ENCODE measurements at regions not wholly inside any gene's neighbourhood (a gene's known extent, or its start where the extent isn't known, plus 50 kb on each side); places are given as distances from the start of the nearest gene placed in this dataset.

DNA sequence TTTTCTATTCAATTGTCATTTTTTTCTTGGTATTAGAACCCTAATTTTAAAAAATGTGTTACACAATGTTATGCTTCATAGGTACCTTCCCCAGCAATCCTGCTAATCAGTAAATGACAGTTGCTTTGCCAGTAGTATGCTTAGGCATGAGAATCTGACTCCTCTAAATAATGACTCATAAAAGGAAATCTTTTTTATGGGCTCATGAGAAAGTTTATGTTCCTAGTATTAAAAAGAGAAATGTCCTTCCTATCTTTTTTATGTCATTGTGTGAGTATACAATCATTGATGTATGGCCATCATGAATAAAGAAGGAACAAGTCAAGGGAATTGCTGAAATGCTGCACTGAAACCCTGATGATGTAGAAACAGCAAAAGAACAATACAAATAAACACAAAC, 1237.7 kb upstream of the PCDH20 start:
- H3K4me3 Mint-ChIP-seq = no peak overlapping the region
- H3K36me3 Mint-ChIP-seq (ENCODE audit: insufficient read depth in 1 of 3, low read depth in 3 of 3) = no peaks in the 10 kb centered on the region
- TF ChIP-seq, protein P1, sequence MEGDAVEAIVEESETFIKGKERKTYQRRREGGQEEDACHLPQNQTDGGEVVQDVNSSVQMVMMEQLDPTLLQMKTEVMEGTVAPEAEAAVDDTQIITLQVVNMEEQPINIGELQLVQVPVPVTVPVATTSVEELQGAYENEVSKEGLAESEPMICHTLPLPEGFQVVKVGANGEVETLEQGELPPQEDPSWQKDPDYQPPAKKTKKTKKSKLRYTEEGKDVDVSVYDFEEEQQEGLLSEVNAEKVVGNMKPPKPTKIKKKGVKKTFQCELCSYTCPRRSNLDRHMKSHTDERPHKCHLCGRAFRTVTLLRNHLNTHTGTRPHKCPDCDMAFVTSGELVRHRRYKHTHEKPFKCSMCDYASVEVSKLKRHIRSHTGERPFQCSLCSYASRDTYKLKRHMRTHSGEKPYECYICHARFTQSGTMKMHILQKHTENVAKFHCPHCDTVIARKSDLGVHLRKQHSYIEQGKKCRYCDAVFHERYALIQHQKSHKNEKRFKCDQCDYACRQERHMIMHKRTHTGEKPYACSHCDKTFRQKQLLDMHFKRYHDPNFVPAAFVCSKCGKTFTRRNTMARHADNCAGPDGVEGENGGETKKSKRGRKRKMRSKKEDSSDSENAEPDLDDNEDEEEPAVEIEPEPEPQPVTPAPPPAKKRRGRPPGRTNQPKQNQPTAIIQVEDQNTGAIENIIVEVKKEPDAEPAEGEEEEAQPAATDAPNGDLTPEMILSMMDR (conservative IDR thresholded peaks at IDR 0.05) = no peak

More for the DNA sequence above, 1237.7 kb upstream of the PCDH20 start:
- Histone ChIP-seq H3K4ac (ENCODE audit: low read depth, low read length) (no peak overlapping the region), H2BK15ac (ENCODE audit: low read depth, low read length) (no peak overlapping the region), H3K4me2 (ENCODE audit: insufficient read depth, insufficient read length, low read length) (no peak overlapping the region), H3K4me1 (ENCODE audit: insufficient read depth, low read length) (no peaks in the 10 kb centered on the region), H3K56ac (ENCODE audit: insufficient read length, low read depth, low read length) (no peak overlapping the region), H3K9ac (ENCODE audit: extremely low read depth, insufficient read length, low read length) (no peak overlapping the region), H3K79me2 (ENCODE audit: insufficient read depth, low read length) (no peaks in the 10 kb centered on the region), H4K91ac (ENCODE audit: insufficient read length, low read depth, low read length) (no peak overlapping the region), H3K23ac (ENCODE audit: insufficient read length, low read depth, low read length) (no peak overlapping the region), H4K20me1 (ENCODE audit: control insufficient read depth, insufficient read depth, insufficient read length) (no peaks in the 10 kb centered on the region), H3K9me3 (ENCODE audit: control insufficient read depth, low read depth, low read length) (no peaks in the 10 kb centered on the region), H2AK5ac (ENCODE audit: insufficient read length, low read length) (no peak overlapping the region), H2BK20ac (ENCODE audit: low read depth, low read length, poor library complexity, severe bottlenecking) (no peak overlapping the region), H3K27me3 (ENCODE audit: insufficient read depth, low read length) (no peaks in the 10 kb centered on the region), H4K8ac (replicated peaks; ENCODE audit: insufficient read length, low read depth, low read length) (no peak overlapping the region), H2BK120ac (ENCODE audit: low read depth, low read length, poor library complexity, severe bottlenecking) (no peak overlapping the region), H4K5ac (ENCODE audit: insufficient read length, low read depth, low read length) (no peak overlapping the region), H3K27ac (ENCODE audit: insufficient read length, low read depth, low read length) (no peak overlapping the region), H3K18ac (ENCODE audit: insufficient read length, low read depth, low read length) (no peak overlapping the region), H3K14ac (ENCODE audit: insufficient read depth, low read length) (no peak overlapping the region), H3K23me2 (ENCODE audit: insufficient read length, low read depth, low read length, poor library complexity, severe bottlenecking) (no peaks in the 10 kb centered on the region), H2AFZ (ENCODE audit: low read length) (no peak overlapping the region), H2BK5ac (ENCODE audit: insufficient read length, low read length) (no peak overlapping the region), H2BK12ac (ENCODE audit: insufficient read length, low read depth, low read length) (no peak overlapping the region), H3K79me1 (ENCODE audit: insufficient read depth, low read depth, low read length, poor library complexity, severe bottlenecking) (no peaks in the 10 kb centered on the region), H3T11ph (ENCODE audit: low read length) (no peak overlapping the region)
- Mint-ChIP-seq H3K27me3 (ENCODE audit: low read depth) (no peaks in the 10 kb centered on the region), H3K27ac (no peak overlapping the region), H3K4me1 (no peaks in the 10 kb centered on the region), H3K9me3 (no peaks in the 10 kb centered on the region)
- no peak for DNase-seq
